ENCODE measurements at regions not wholly inside any gene's neighbourhood (a gene's known extent, or its start where the extent isn't known, plus 50 kb on each side); places are given as distances from the start of the nearest gene placed in this dataset.

GRCh38 chr2:64854773-64855237, 134.4 kb upstream of the SLC1A4 start:
- DNase-seq (ENCODE audit: low read depth): no peak

DNA sequence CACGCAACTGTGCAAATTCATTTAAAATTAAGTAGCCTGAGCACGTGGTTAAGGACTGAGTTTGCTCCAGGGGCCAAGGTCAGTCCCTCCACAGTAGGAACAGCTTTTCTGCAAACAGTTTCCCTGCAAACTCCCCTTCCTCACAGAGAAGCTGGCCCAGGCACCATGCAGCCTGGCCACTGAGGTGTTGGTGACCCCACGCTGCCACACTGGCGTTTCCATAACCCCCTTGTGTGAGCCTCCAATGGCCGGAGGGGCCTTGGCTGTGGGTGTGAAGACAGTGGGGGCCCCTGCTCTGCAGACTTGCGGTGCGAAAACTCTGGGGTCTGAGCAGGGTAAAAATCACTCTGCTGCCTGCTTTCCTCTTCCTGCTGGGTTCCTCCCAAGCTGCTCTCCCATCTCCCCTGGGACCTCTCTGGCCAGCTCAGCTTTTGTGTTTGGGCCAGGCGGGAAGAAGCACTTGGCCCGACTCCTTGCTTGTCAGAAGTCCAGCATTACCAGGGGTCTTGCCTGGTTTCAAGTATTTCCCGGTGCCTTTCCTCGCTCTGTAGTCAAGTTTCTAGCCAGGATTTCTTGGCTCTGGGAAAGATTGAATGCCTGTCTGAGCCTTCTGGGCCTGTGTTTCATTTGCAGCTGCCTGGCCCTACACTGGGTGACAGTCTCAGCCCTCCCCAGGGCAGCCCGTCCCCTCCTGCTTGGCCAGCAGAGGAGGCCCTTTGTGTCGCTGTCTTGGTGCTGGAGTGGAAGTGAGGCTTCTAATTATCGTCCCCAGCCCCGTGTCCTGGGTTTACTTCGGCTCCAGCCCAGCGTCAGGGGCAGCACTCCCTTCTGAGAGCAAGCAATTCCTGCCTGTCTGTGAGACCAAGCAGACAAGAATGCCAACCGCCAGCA, 131.4 kb upstream of the SLC1A4 start:
- peak; percentile 88 for DNase-seq (ENCODE audit: low read depth)

DNA sequence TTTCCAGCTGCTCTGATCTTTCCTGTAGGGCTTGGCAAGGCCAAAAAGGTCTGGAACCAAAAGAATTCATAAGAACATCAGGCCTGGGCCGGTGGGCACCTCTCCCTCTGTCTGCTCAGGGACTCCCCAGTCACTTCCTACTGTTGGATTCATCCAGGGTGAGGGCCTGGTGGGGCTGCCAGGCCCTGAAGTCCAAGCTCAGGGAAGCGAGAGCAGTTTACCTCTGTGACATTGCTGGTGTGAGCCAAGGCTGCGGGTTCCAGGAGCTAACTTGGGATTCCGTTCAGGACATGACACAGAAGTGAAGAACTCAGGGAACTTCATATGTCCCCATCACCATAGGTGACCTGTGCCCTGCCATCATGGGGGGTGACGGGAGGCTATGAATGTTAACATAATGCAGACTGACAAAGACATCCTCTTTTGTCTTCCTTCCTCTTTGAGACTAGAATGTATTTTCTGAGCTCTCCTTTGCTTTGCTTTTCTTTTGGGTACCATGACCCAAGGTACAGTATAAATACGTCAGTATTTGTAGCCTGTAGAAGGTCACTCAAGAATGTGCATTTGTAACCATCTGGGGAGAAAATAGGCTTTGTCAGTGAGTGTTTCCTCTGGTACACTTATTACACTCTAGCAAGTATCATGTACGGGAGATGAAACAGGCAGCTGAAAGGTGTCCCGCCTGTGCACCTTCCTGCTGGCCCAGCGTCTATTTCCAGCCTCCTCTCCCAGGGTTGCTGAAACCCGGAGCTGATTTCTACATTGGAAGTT, 130.5 kb upstream of the SLC1A4 start:
- DNase-seq (ENCODE audit: low read depth): no peak

GRCh38 chr2:64859312-64860212, 129.6 kb upstream of the SLC1A4 start:
- peak; percentile 83 for DNase-seq (ENCODE audit: low read depth)

- no peak for DNase-seq (ENCODE audit: low read depth)
These were observed 128.8 kb upstream of the SLC1A4 start for GRCh38 chr2:64860276-64860885.

- no peak for DNase-seq (ENCODE audit: low read depth)
These were observed 128.3 kb upstream of the SLC1A4 start for GRCh38 chr2:64860936-64861335.

- DNase-seq (ENCODE audit: low read depth): no peak
These were observed 127.5 kb upstream of the SLC1A4 start for GRCh38 chr2:64861452-64862397.

GRCh38 chr2:64862623-64863022, 126.6 kb upstream of the SLC1A4 start:
- no peak for DNase-seq (ENCODE audit: low read depth)

DNA sequence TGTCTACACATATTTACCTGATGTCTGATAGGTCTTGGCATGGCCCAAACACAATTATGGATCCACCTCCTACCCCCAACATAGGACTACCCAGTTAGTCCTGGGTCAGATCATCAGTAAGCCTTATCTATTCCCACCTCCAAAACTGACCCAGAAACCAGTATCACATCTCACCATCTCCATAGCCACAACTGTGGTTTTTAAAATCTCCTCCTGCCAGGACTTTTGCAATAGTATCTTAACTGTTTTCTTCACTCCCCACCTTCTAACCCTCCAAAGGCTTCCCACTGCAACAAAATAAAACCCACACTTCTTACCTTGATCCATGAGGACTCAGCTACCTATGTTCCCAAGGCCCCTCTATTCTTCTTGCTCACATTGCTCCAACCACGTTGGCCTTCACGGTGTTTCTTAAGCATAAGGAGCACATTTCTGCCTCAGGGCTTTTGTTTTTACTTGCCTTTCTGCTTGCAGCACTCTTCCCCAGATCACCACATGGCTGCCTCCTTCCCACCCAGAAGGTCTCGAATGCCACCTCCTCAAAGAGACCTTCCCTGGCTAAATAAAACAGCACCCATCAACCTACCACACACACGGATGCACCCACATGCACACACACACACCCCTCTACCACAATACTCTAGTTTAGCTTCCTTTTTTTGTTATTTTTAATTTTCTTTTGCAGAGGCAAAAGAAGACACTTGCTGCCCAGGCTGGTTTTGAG, 125.9 kb upstream of the SLC1A4 start:
- DNase-seq (ENCODE audit: low read depth): no peak

DNA sequence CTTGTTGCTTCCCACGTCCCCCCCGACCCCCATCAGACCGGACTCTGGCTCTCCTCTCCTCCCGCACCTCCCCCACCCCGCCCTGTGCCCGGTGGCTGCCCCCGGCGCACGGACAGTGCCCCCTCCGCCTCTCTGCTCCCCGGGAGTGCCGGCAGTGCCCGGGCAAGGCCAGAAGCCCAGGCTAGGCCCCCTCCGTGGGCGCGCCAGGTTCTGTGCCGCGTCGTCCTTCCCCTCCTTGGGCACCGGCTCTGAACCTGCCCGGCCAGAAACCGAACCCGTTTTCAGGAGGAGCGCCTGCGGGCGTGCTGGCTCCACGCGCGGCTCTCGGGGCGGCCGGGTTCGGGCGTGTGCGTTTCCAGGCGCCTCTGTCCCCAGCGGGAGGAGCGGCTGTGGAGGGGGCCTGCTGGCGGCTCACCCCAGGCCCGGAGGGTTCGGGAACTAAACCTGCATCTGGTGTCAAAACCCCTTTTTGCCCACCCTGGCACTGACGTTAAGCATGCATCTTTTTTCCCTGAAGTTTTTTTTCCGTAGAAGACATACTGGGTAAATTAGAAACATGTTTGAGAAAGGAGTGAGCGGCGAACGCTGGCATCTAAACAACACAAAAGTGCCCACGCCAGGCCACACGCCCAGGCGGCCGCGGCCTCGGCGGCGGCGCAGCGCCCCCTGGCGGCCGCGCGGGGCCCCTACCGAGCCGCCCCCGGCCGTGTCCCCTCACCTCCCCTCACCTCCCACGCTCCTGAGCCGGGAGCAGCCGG, 123.9 kb upstream of the SLC1A4 start:
- DNase-seq (ENCODE audit: low read depth): peak; percentile 56

DNA sequence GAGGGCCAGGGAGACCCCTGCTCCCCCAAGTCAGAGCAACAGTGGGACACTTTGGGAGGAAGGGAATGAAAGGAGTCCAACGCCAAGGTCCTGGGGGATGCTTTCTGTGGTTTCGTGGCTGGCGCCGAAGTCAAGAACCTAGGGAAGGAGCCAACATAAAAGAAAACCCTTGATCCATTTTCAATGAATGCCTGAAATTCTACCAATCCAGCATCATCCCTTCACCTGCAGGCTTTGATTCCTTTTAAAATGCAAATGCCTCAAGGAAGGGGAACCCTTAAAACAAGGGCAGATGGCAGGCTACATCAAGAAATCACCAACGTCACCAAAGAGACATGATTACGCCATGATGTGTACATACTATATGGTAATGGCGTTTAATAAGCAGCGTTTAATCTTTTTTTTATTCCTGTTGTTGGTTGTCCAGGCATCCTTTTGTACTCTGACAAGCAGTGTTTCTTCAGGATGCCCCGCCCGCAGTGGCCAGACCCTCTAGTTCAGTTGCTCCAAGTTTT, 123.3 kb upstream of the SLC1A4 start:
- DNase-seq (ENCODE audit: low read depth): no peak

GRCh38 chr2:64866797-64867196, 122.4 kb upstream of the SLC1A4 start:
- peak; percentile 96 for DNase-seq (ENCODE audit: low read depth)

- DNase-seq (ENCODE audit: low read depth): no peak
These were observed 121.8 kb upstream of the SLC1A4 start for GRCh38 chr2:64867253-64867996.

GRCh38 chr2:64869126-64869525, 120.1 kb upstream of the SLC1A4 start:
- no peak for DNase-seq (ENCODE audit: low read depth)

- DNase-seq (ENCODE audit: low read depth): no peak
These were observed 115.7 kb upstream of the SLC1A4 start for GRCh38 chr2:64873472-64873924.

DNA sequence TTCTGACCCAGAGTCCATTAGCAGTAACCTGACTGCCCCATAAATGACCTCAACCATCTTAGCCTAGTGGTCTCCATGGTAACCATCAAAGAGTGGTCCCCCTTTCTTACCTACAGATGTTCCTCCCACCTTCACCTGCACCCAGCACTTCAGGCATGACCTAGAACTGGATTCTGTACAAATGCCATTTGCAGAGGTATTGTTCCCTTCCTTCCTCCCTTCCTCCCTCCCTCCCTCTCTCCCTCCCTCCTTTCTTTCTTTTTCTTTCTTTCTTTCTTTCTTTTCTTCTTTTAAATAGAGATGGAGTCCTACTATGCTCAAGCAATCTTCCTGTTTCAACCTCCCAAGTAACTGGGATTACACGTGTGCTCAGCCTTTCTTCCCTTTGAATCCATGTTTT, 114.6 kb upstream of the SLC1A4 start:
- no peak for DNase-seq (ENCODE audit: low read depth)

DNA sequence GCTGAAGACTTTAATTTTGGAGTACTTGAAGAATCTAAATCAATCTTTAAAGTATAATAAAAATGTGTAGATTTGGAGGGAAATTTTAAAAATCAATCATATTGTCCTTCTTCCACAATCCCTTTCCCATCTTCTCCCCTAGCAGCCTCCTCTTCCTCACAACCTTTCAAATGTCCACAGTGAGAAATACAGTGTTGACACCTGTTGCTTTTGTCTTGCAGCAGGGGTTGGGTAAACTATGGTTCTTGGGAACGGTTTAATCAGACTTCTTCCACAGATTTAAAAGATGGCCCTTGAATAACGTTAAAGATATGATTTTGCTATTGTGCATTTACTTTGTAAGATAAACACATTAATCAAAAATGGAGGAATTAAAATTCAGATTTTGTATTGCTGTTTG, 113.8 kb upstream of the SLC1A4 start:
- no peak for DNase-seq (ENCODE audit: low read depth)

GRCh38 chr2:64876137-64876647, 113.0 kb upstream of the SLC1A4 start:
- no peak for DNase-seq (ENCODE audit: low read depth)
